ENCODE measurements at regions not wholly inside any gene's neighbourhood (a gene's known extent, or its start where the extent isn't known, plus 50 kb on each side); places are given as distances from the start of the nearest gene placed in this dataset.
A peak's percentile ranks its signal among the peaks of the same experiment; 100 is the strongest.

- no peaks in the 10 kb centered on the region for H3K27me3 ChIP-seq (ENCODE audit: insufficient read depth, low read length)
Measured at GRCh38 chr13:65093357-65093756, 2136.8 kb downstream of the PCDH9 start.

GRCh38 chr13:65091031-65091430 lies 2139.1 kb downstream of the PCDH9 start:
- Histone ChIP-seq H3K27ac (ENCODE audit: low read depth, low read length) (no peak overlapping the region), H4K20me1 (ENCODE audit: insufficient read depth, low read length) (no peaks in the 10 kb centered on the region), H3K4me2 (ENCODE audit: insufficient read depth, low read length) (no peak overlapping the region), H3K79me2 (ENCODE audit: insufficient read depth, low read length) (no peaks in the 10 kb centered on the region), H3K9me3 (ENCODE audit: low read depth, low read length) (no peaks in the 10 kb centered on the region), H3K36me3 (ENCODE audit: insufficient read depth, low read length) (no peaks in the 10 kb centered on the region), H2AFZ (ENCODE audit: low read length) (no peak overlapping the region), H3K4me1 (ENCODE audit: insufficient read depth, low read length) (no peaks in the 10 kb centered on the region), H3K27me3 (ENCODE audit: insufficient read depth, low read length) (no peaks in the 10 kb centered on the region), H3K4me3 (ENCODE audit: insufficient read depth, low read length) (no peak overlapping the region)
- DNase-seq (ENCODE audit: insufficient read length, low spot score, missing footprints), result no peak
- TF ChIP-seq CTCF (IDR thresholded peaks at IDR 0.05; ENCODE audit: extremely low read depth, low read depth, low read length), result no peak

More at GRCh38 chr13:65093357-65093756, 2136.8 kb downstream of the PCDH9 start:
- Histone ChIP-seq H3K4me1 (ENCODE audit: insufficient read depth, low read length) (no peaks in the 10 kb centered on the region), H3K36me3 (ENCODE audit: insufficient read depth, low read length) (no peaks in the 10 kb centered on the region), H3K79me2 (ENCODE audit: insufficient read depth, low read length) (no peaks in the 10 kb centered on the region), H3K27ac (ENCODE audit: low read depth, low read length) (no peak overlapping the region), H4K20me1 (ENCODE audit: insufficient read depth, low read length) (no peaks in the 10 kb centered on the region), H3K4me2 (ENCODE audit: insufficient read depth, low read length) (no peak overlapping the region), H3K4me3 (ENCODE audit: insufficient read depth, low read length) (no peak overlapping the region), H2AFZ (ENCODE audit: low read length) (no peak overlapping the region), H3K9me3 (ENCODE audit: low read depth, low read length) (no peaks in the 10 kb centered on the region)
- TF ChIP-seq CTCF (IDR thresholded peaks at IDR 0.05; ENCODE audit: extremely low read depth, low read depth, low read length), result no peak
- DNase-seq (ENCODE audit: insufficient read length, low spot score, missing footprints), result peak; percentile 10

- Histone ChIP-seq H3K79me2 (ENCODE audit: insufficient read depth, low read length) (no peaks in the 10 kb centered on the region), H3K27me3 (ENCODE audit: insufficient read depth, low read length) (no peaks in the 10 kb centered on the region)
- no peak for DNase-seq (ENCODE audit: insufficient read length, low spot score, missing footprints)
Measured at GRCh38 chr13:65090186-65090585, 2139.9 kb downstream of the PCDH9 start.

GRCh38 chr13:65088906-65089305 lies 2141.2 kb downstream of the PCDH9 start:
- no peaks in the 10 kb centered on the region for H4K20me1 ChIP-seq (ENCODE audit: insufficient read depth, low read length)
- DNase-seq (ENCODE audit: insufficient read length, low spot score, missing footprints), result no peak
- no peak overlapping the region for H3K4me3 ChIP-seq (ENCODE audit: insufficient read depth, low read length)
- H3K4me2 ChIP-seq (ENCODE audit: insufficient read depth, low read length), result no peak overlapping the region
- H3K79me2 ChIP-seq (ENCODE audit: insufficient read depth, low read length), result no peaks in the 10 kb centered on the region
- H3K36me3 ChIP-seq (ENCODE audit: insufficient read depth, low read length), result no peaks in the 10 kb centered on the region
- H3K27ac ChIP-seq (ENCODE audit: low read depth, low read length), result no peak overlapping the region
- no peaks in the 10 kb centered on the region for H3K27me3 ChIP-seq (ENCODE audit: insufficient read depth, low read length)
- TF ChIP-seq CTCF (IDR thresholded peaks at IDR 0.05; ENCODE audit: extremely low read depth, low read depth, low read length), result no peak
- peaks cover 3% of the 10 kb centered on the region for H3K9me3 ChIP-seq (ENCODE audit: low read depth, low read length)
- H2AFZ ChIP-seq (ENCODE audit: low read length), result no peak overlapping the region
- no peaks in the 10 kb centered on the region for H3K4me1 ChIP-seq (ENCODE audit: insufficient read depth, low read length)

More at GRCh38 chr13:65090186-65090585, 2139.9 kb downstream of the PCDH9 start:
- H3K4me2 ChIP-seq (ENCODE audit: insufficient read depth, low read length), result no peak overlapping the region
- H2AFZ ChIP-seq (ENCODE audit: low read length), result no peak overlapping the region
- no peak for TF ChIP-seq CTCF (IDR thresholded peaks at IDR 0.05; ENCODE audit: extremely low read depth, low read depth, low read length)
- peaks cover 2% of the 10 kb centered on the region for H3K9me3 ChIP-seq (ENCODE audit: low read depth, low read length)
- H3K27ac ChIP-seq (ENCODE audit: low read depth, low read length), result no peak overlapping the region
- no peaks in the 10 kb centered on the region for H3K36me3 ChIP-seq (ENCODE audit: insufficient read depth, low read length)
- no peaks in the 10 kb centered on the region for H3K4me1 ChIP-seq (ENCODE audit: insufficient read depth, low read length)
- H4K20me1 ChIP-seq (ENCODE audit: insufficient read depth, low read length), result no peaks in the 10 kb centered on the region
- H3K4me3 ChIP-seq (ENCODE audit: insufficient read depth, low read length), result no peak overlapping the region

All from osteoblast (primary cell).